ENCODE measurements at regions not wholly inside any gene's neighbourhood (a gene's known extent, or its start where the extent isn't known, plus 50 kb on each side); places are given as distances from the start of the nearest gene placed in this dataset.

GRCh38 chr5:91906027-91906426 lies 522.9 kb upstream of the ARRDC3 start:
- ATAC-seq, result no peak

GRCh38 chr5:91898898-91899297 lies 515.8 kb upstream of the ARRDC3 start:
- Histone ChIP-seq H3K4me1 (ENCODE audit: insufficient read depth) (peaks cover 6% of the 10 kb centered on the region; the same call in 1 of the 2 replicates), H3K79me2 (replicated peaks; ENCODE audit: insufficient read depth) (no peaks in the 10 kb centered on the region), H4K20me1 (replicated peaks; ENCODE audit: insufficient read depth) (no peaks in the 10 kb centered on the region), H3K4me2 (no peak overlapping the region), H3F3A (replicated peaks; ENCODE audit: low read depth) (no peaks in the 10 kb centered on the region), H3K27ac (ENCODE audit: low read depth) (no peak overlapping the region), H3K27me3 (ENCODE audit: insufficient read depth) (no peaks in the 10 kb centered on the region), H3K4me3 (no peak overlapping the region), H2AFZ (no peak overlapping the region), H3K9me2 (ENCODE audit: insufficient read depth) (peaks cover under 1% of the 10 kb centered on the region; the same call in 1 of the 2 replicates), H3K36me3 (ENCODE audit: insufficient read depth) (no peaks in the 10 kb centered on the region)
- DNase-seq (ENCODE audit: low spot score), result no peak
- Mint-ChIP-seq H3K9me3 (no peaks in the 10 kb centered on the region), H3K36me3 (ENCODE audit: low read depth) (no peaks in the 10 kb centered on the region), H3K4me3 (no peak overlapping the region), H3K27me3 (ENCODE audit: insufficient read depth, low read depth, poor library complexity) (no peaks in the 10 kb centered on the region), H3K27ac (no peak overlapping the region), H3K4me1 (peaks cover 12% of the 10 kb centered on the region)
- no peak for ATAC-seq
- no peak for TF ChIP-seq STAT1 (IDR thresholded peaks at IDR 0.05; ENCODE audit: unreplicated experiment)
- TF ChIP-seq EZH2 (IDR thresholded peaks at IDR 0.05; ENCODE audit: low read depth, unreplicated experiment), result no peak
- TF ChIP-seq POLR2AphosphoS5 (IDR thresholded peaks at IDR 0.05; ENCODE audit: low read depth), result no peak
- no peak for TF ChIP-seq CREB1 (CRISPR knock-in tag; IDR thresholded peaks at IDR 0.05; ENCODE audit: low read depth)
- TF ChIP-seq ETS1 (IDR thresholded peaks at IDR 0.05), result no peak
- no peak for TF ChIP-seq CTCF (conservative IDR thresholded peaks at IDR 0.05; ENCODE audit: low read depth in 2 of 2)
- TF ChIP-seq NANOG (IDR thresholded peaks at IDR 0.05; ENCODE audit: borderline replicate concordance), result no peak
- no peak for TF ChIP-seq EZH2phosphoT487 (IDR thresholded peaks at IDR 0.05; ENCODE audit: unreplicated experiment)
- TF ChIP-seq JUNB (IDR thresholded peaks at IDR 0.05; ENCODE audit: unreplicated experiment), result no peak

More at GRCh38 chr5:91906027-91906426, 522.9 kb upstream of the ARRDC3 start:
- Histone ChIP-seq H3K4me2 (no peak overlapping the region), H3K79me2 (replicated peaks; ENCODE audit: insufficient read depth) (no peaks in the 10 kb centered on the region), H2AFZ (no peak overlapping the region), H3K4me1 (ENCODE audit: insufficient read depth) (peaks cover 7% of the 10 kb centered on the region; the same call in 1 of the 2 replicates), H3K36me3 (ENCODE audit: insufficient read depth) (no peaks in the 10 kb centered on the region), H3K9me2 (ENCODE audit: insufficient read depth) (no peaks in the 10 kb centered on the region), H3K27me3 (ENCODE audit: insufficient read depth) (no peaks in the 10 kb centered on the region), H4K20me1 (replicated peaks; ENCODE audit: insufficient read depth) (no peaks in the 10 kb centered on the region), H3K27ac (ENCODE audit: low read depth) (no peak overlapping the region), H3K4me3 (no peak overlapping the region), H3F3A (replicated peaks; ENCODE audit: low read depth) (no peaks in the 10 kb centered on the region)
- no peak overlapping the region for H3K4me3 Mint-ChIP-seq
- no peak for DNase-seq (ENCODE audit: low spot score)
- no peaks in the 10 kb centered on the region for H3K9me3 Mint-ChIP-seq
- H3K27ac Mint-ChIP-seq, result no peak overlapping the region
- H3K36me3 Mint-ChIP-seq (ENCODE audit: low read depth), result no peaks in the 10 kb centered on the region
- H3K27me3 Mint-ChIP-seq (ENCODE audit: insufficient read depth, low read depth, poor library complexity), result no peaks in the 10 kb centered on the region
- no peak for TF ChIP-seq STAT1 (IDR thresholded peaks at IDR 0.05; ENCODE audit: unreplicated experiment)
- TF ChIP-seq ZNF114 (CRISPR knock-in tag; IDR thresholded peaks at IDR 0.05), result no peak
- TF ChIP-seq CTCF (conservative IDR thresholded peaks at IDR 0.05; ENCODE audit: low read depth in 2 of 2), result no peak
- TF ChIP-seq JUNB (IDR thresholded peaks at IDR 0.05; ENCODE audit: unreplicated experiment), result no peak
- TF ChIP-seq POLR2AphosphoS5 (IDR thresholded peaks at IDR 0.05; ENCODE audit: low read depth), result no peak
- TF ChIP-seq ETS1 (IDR thresholded peaks at IDR 0.05), result no peak
- no peak for TF ChIP-seq NANOG (IDR thresholded peaks at IDR 0.05; ENCODE audit: borderline replicate concordance)
- TF ChIP-seq EZH2 (IDR thresholded peaks at IDR 0.05; ENCODE audit: low read depth, unreplicated experiment), result no peak
- peaks cover 18% of the 10 kb centered on the region for H3K4me1 Mint-ChIP-seq

All from GM23338 (cell line).